Loucy (cell line): ENCODE measurements at regions not wholly inside any gene's neighbourhood (a gene's known extent, or its start where the extent isn't known, plus 50 kb on each side); places are given as distances from the start of the nearest gene placed in this dataset.

Experiments
- EZH2phosphoT487 ChIP-seq: fragments of 200-600 bp; IDR thresholded peaks from 2 replicates; pipeline ENCODE4 v1.6.1; 2018; ENCODE audit warnings: antibody characterized with exemption, mild to moderate bottlenecking, moderate library complexity, borderline replicate concordance
- TF ChIP-seq, protein P1 (sequence below): fragments of 200-600 bp; sonication (generic); conservative IDR thresholded peaks from 2 replicates; pipeline ENCODE4 v1.5.1; 2014; ENCODE audit warnings: mild to moderate bottlenecking, antibody characterized with exemption, low read length

DNA sequence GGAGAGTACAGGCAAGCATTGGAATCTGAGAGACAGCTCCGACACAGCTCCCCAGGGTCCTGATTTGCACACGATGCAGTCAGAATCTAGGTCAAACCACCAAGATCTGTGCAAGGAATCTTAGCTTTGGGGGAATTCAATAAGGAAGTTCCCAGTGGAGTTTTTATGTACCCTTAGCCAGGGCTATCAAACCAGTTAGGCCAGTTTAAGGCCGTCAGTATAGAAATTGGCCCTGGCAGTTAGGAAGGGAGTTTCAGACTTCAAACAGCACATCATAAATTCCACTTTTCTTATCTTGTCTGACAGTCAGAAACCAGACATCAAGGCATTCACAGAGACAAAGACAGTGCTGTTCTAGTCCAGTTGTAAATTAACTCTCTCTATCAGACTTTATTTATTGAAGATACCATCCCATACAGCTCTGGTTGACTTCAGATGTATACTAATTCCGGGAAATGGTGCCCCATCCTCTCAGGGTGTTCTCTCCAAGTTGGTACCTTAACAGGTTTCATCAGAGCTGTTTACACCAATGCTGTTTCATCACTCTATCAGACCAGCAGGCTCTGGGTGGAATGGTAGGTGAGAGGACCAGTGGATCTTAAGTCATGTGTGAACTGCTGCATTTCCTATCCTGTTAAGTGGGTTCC lies 157.5 kb upstream of the ATF7IP start:
- TF ChIP-seq, protein P1, sequence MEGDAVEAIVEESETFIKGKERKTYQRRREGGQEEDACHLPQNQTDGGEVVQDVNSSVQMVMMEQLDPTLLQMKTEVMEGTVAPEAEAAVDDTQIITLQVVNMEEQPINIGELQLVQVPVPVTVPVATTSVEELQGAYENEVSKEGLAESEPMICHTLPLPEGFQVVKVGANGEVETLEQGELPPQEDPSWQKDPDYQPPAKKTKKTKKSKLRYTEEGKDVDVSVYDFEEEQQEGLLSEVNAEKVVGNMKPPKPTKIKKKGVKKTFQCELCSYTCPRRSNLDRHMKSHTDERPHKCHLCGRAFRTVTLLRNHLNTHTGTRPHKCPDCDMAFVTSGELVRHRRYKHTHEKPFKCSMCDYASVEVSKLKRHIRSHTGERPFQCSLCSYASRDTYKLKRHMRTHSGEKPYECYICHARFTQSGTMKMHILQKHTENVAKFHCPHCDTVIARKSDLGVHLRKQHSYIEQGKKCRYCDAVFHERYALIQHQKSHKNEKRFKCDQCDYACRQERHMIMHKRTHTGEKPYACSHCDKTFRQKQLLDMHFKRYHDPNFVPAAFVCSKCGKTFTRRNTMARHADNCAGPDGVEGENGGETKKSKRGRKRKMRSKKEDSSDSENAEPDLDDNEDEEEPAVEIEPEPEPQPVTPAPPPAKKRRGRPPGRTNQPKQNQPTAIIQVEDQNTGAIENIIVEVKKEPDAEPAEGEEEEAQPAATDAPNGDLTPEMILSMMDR = no peak
- TF ChIP-seq EZH2phosphoT487 = no peak
